HG03432 (cell line): ENCODE measurements at regions not wholly inside any gene's neighbourhood (a gene's known extent, or its start where the extent isn't known, plus 50 kb on each side); places are given as distances from the start of the nearest gene placed in this dataset.

Experiments
- ATAC-seq: cut with Tn5 transposase; IDR thresholded peaks from one replicate; pipeline ENCODE4 v1.9.1; 2021; ENCODE audit warnings: mild to moderate bottlenecking, moderate library complexity; ENCODE audit not compliant: unreplicated experiment

GRCh38 chr9:88691091-88691490 is 156.1 kb downstream of the NXNL2 start:
- no peak for ATAC-seq

- ATAC-seq: no peak
These were observed 156.8 kb downstream of the NXNL2 start for GRCh38 chr9:88691811-88692210.

GRCh38 chr9:88692827-88693226 is 157.8 kb downstream of the NXNL2 start:
- no peak for ATAC-seq

- ATAC-seq: no peak
These were observed 159.6 kb downstream of the NXNL2 start for GRCh38 chr9:88694625-88695024.

GRCh38 chr9:88696501-88696900 is 161.5 kb downstream of the NXNL2 start:
- no peak for ATAC-seq

GRCh38 chr9:88697764-88698432 is 162.9 kb downstream of the NXNL2 start:
- ATAC-seq: no peak

GRCh38 chr9:88702985-88703384 is 168.0 kb downstream of the NXNL2 start:
- no peak for ATAC-seq

GRCh38 chr9:88706193-88707113 is 171.5 kb downstream of the NXNL2 start:
- ATAC-seq: no peak

GRCh38 chr9:88710449-88710848 is 175.5 kb downstream of the NXNL2 start:
- no peak for ATAC-seq

- no peak for ATAC-seq
These were observed 176.7 kb downstream of the NXNL2 start for GRCh38 chr9:88711719-88712118.

GRCh38 chr9:88712484-88712883 is 177.5 kb downstream of the NXNL2 start:
- ATAC-seq: no peak

GRCh38 chr9:88713010-88713409 is 178.0 kb downstream of the NXNL2 start:
- ATAC-seq: no peak

- ATAC-seq: no peak
These were observed 181.8 kb downstream of the NXNL2 start for GRCh38 chr9:88716596-88717290.

GRCh38 chr9:88721025-88721424 is 186.0 kb downstream of the NXNL2 start:
- no peak for ATAC-seq

- ATAC-seq: no peak
These were observed 186.7 kb downstream of the NXNL2 start for GRCh38 chr9:88721495-88722279.

- ATAC-seq: no peak
These were observed 187.8 kb downstream of the NXNL2 start for GRCh38 chr9:88722753-88723152.

GRCh38 chr9:88723751-88724150 is 188.8 kb downstream of the NXNL2 start:
- ATAC-seq: no peak

- ATAC-seq: no peak
These were observed 189.4 kb downstream of the NXNL2 start for GRCh38 chr9:88724331-88724730.

- no peak for ATAC-seq
These were observed 190.5 kb downstream of the NXNL2 start for GRCh38 chr9:88725300-88726019.

- no peak for ATAC-seq
These were observed 191.8 kb downstream of the NXNL2 start for GRCh38 chr9:88726803-88727202.
